ENCODE measurements at regions not wholly inside any gene's neighbourhood (a gene's known extent, or its start where the extent isn't known, plus 50 kb on each side); places are given as distances from the start of the nearest gene placed in this dataset.

DNA sequence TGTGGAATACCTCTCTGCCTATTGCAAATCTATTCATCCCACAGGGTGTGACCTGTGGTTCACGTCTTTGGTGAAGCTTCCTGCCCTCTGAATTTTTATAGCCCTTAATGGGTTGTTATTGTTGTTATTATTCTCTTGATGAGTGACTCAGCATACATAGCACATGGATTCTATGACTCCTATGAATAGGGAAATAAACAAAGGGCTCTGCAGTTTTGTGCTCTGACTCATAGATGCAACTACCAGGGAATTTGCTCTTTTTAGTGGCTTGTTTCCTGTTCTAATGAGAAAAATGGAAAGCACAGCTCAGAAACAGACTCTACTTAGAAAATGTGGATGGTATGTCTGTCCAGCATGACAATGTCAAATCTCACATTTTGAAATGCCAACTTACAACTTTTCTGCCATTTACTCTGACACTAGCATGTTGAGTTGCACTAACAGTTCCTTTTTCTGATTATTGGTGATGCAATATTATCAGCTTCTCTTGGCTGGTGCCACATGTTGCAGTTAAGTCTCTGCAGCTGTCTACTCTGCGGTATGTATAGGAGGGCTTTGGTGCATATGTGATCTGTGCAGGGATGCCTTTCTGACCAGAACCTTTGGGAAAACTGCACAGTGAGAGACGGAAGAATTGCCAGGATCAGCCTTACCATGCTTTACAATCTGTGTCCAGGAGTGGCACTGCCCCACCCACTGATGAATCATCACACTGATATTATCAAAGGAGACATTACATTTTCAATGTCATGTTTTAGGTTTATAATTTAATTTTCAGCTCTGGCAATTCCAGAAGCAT lies 996.4 kb upstream of the WWC1 start:
- H2AFZ ChIP-seq (ENCODE audit: insufficient read depth, low read depth, low read length, poor library complexity, severe bottlenecking): no peak overlapping the region
- no peaks in the 10 kb centered on the region for H3K4me1 ChIP-seq (ENCODE audit: control insufficient read depth in 1 of 2, insufficient read depth in 2 of 2, low read length in 2 of 2)
- H3K36me3 ChIP-seq (replicated peaks in 1 of 2; ENCODE audit: control insufficient read depth in 1 of 2, insufficient read depth in 2 of 2, low read length in 2 of 2): no peaks in the 10 kb centered on the region
- peaks cover 4 to 17% (median 7%) of the 10 kb centered on the region in 7 donors for H3K9me3 Mint-ChIP-seq
- no peak overlapping the region for H3K4me2 ChIP-seq (replicated peaks; ENCODE audit: extremely low read depth, low read length, poor library complexity, severe bottlenecking)
- H3K4me1 Mint-ChIP-seq: no peaks in the 10 kb centered on the region
- no peaks in the 10 kb centered on the region for H3K27me3 ChIP-seq (ENCODE audit: control insufficient read depth in 2 of 2, insufficient read depth in 2 of 2, low read length in 2 of 2)
- 80% methylated on average over 1 of the region's 3 CpGs for WGBS (ENCODE audit: insufficient coverage)
- no peak overlapping the region for H3K4me3 Mint-ChIP-seq
- H4K20me1 ChIP-seq (ENCODE audit: insufficient read depth, low read length): no peaks in the 10 kb centered on the region
- intact Hi-C loops (cut with micrococcal nuclease): no loop called here
- no peak overlapping the region for H3K27ac ChIP-seq (ENCODE audit: low read depth in 1 of 2, low read length in 2 of 2)
- TF ChIP-seq, protein P1, sequence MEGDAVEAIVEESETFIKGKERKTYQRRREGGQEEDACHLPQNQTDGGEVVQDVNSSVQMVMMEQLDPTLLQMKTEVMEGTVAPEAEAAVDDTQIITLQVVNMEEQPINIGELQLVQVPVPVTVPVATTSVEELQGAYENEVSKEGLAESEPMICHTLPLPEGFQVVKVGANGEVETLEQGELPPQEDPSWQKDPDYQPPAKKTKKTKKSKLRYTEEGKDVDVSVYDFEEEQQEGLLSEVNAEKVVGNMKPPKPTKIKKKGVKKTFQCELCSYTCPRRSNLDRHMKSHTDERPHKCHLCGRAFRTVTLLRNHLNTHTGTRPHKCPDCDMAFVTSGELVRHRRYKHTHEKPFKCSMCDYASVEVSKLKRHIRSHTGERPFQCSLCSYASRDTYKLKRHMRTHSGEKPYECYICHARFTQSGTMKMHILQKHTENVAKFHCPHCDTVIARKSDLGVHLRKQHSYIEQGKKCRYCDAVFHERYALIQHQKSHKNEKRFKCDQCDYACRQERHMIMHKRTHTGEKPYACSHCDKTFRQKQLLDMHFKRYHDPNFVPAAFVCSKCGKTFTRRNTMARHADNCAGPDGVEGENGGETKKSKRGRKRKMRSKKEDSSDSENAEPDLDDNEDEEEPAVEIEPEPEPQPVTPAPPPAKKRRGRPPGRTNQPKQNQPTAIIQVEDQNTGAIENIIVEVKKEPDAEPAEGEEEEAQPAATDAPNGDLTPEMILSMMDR (IDR thresholded peaks at IDR 0.05): no peak
- no peaks in the 10 kb centered on the region for H3K79me2 ChIP-seq (ENCODE audit: insufficient read depth, low read length)
- H3K36me3 Mint-ChIP-seq: no peaks in the 10 kb centered on the region
- peaks cover 0 to 2% (median 0%) of the 10 kb centered on the region in 3 donors for H3K27me3 Mint-ChIP-seq (ENCODE audit: low read depth in 3 of 3)
- no peak overlapping the region for H3K4me3 ChIP-seq (replicated peaks in 1 of 3; ENCODE audit: low read depth in 2 of 3, low read length in 3 of 3)
- DNase-seq: no peak
- H3K9ac ChIP-seq (ENCODE audit: insufficient read depth, low read length, poor library complexity, severe bottlenecking): no peak overlapping the region
- H3K27ac Mint-ChIP-seq: no peak overlapping the region
- H3K9me3 ChIP-seq (replicated peaks in 1 of 2; ENCODE audit: control insufficient read depth in 1 of 2, insufficient read depth in 1 of 2, low read length in 2 of 2): peaks cover 0 to 3% of the 10 kb centered on the region in 2 donors

DNA sequence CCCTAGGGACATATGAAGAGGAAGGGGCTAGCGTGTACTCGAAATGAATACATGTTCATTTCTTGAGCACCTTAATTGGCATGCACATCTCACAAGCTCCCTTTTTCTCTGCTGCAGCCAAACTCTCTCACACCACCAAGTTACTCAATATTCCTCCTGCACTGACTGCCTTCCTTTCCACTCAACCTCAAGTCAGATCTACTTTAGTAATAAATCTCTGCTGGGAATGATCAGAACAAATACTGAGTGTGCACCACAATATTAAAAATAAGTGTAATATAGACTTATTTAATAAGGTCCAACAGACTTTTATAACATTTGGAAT lies 995.8 kb upstream of the WWC1 start:
- peaks cover 0 to 3% of the 10 kb centered on the region in 2 donors for H3K9me3 ChIP-seq (replicated peaks in 1 of 2; ENCODE audit: control insufficient read depth in 1 of 2, insufficient read depth in 1 of 2, low read length in 2 of 2)
- H3K4me2 ChIP-seq (replicated peaks; ENCODE audit: extremely low read depth, low read length, poor library complexity, severe bottlenecking): no peak overlapping the region
- no peaks in the 10 kb centered on the region for H3K4me1 Mint-ChIP-seq
- H3K9me3 Mint-ChIP-seq: peaks cover 6 to 19% (median 10%) of the 10 kb centered on the region in 7 donors
- H3K27ac Mint-ChIP-seq: no peak overlapping the region
- no peak overlapping the region for H2AFZ ChIP-seq (ENCODE audit: insufficient read depth, low read depth, low read length, poor library complexity, severe bottlenecking)
- no peaks in the 10 kb centered on the region for H3K79me2 ChIP-seq (ENCODE audit: insufficient read depth, low read length)
- H4K20me1 ChIP-seq (ENCODE audit: insufficient read depth, low read length): no peaks in the 10 kb centered on the region
- no peaks in the 10 kb centered on the region for H3K36me3 Mint-ChIP-seq
- no peak overlapping the region for H3K27ac ChIP-seq (ENCODE audit: low read depth in 1 of 2, low read length in 2 of 2)
- H3K4me3 ChIP-seq (replicated peaks in 1 of 3; ENCODE audit: low read depth in 2 of 3, low read length in 3 of 3): no peak overlapping the region
- TF ChIP-seq, protein P1 (IDR thresholded peaks at IDR 0.05): no peak
- no peak overlapping the region for H3K4me3 Mint-ChIP-seq
- no peaks in the 10 kb centered on the region for H3K36me3 ChIP-seq (replicated peaks in 1 of 2; ENCODE audit: control insufficient read depth in 1 of 2, insufficient read depth in 2 of 2, low read length in 2 of 2)
- intact Hi-C loops (cut with micrococcal nuclease): no loop called here
- H3K27me3 Mint-ChIP-seq (ENCODE audit: low read depth in 3 of 3): peaks cover 0 to 2% (median 0%) of the 10 kb centered on the region in 3 donors
- H3K4me1 ChIP-seq (ENCODE audit: control insufficient read depth in 1 of 2, insufficient read depth in 2 of 2, low read length in 2 of 2): no peaks in the 10 kb centered on the region
- H3K27me3 ChIP-seq (ENCODE audit: control insufficient read depth in 2 of 2, insufficient read depth in 2 of 2, low read length in 2 of 2): no peaks in the 10 kb centered on the region
- H3K9ac ChIP-seq (ENCODE audit: insufficient read depth, low read length, poor library complexity, severe bottlenecking): no peak overlapping the region
- no CpG with 5 or more reads among the region's 2 CpGs for WGBS (ENCODE audit: insufficient coverage)
- DNase-seq: no peak

Data from CD14-positive monocyte (primary cell).